OCI-LY3 (cell line): ENCODE measurements at regions not wholly inside any gene's neighbourhood (a gene's known extent, or its start where the extent isn't known, plus 50 kb on each side); places are given as distances from the start of the nearest gene placed in this dataset.

Experiments used
- H2AFZ ChIP-seq: fragments of 200-600, 300-600 bp; shearing (Covaris generic); 2 replicates; pipeline ENCODE4 v1.6.0; 2014; ENCODE audit warnings: antibody characterized with exemption, low read depth, low read length
- H3K27ac ChIP-seq: fragments of 200-600, 300-600 bp; sonication (generic); 2 replicates; pipeline ENCODE4 v1.5.1; 2014; ENCODE audit warnings: mild to moderate bottlenecking, low read length, moderate library complexity, mixed read lengths
- H3K27me3 ChIP-seq: fragments of 200-600, 300-600 bp; sonication (generic); 2 replicates; pipeline ENCODE4 v1.6.1; 2014; ENCODE audit warnings: low read depth, low read length, mixed read lengths
- H3K36me3 ChIP-seq: fragments of 200-600, 300-600 bp; sonication (generic); replicated peaks from 2 replicates; pipeline ENCODE3; 2014; ENCODE audit warnings: low read depth, low read length, mixed read lengths
- H3K4me1 ChIP-seq: fragments of 300-600, 200-600 bp; sonication (generic); 2 replicates; pipeline ENCODE4 v1.6.1; 2014; ENCODE audit warnings: low read length, mixed read lengths
- H3K4me2 ChIP-seq: fragments of 200-600, 300-600 bp; sonication (generic); 2 replicates; pipeline ENCODE4 v1.6.1; 2014; ENCODE audit warnings: low read length, mixed read lengths
- H3K4me3 ChIP-seq: fragments of 300-600, 200-600 bp; sonication (generic); 2 replicates; pipeline ENCODE4 v1.5.1; 2014; ENCODE audit warnings: antibody characterized with exemption, mild to moderate bottlenecking, low read length, moderate library complexity
- H3K79me2 ChIP-seq: fragments of 300-600, 200-600 bp; shearing (Covaris generic); 2 replicates; pipeline ENCODE4 v1.6.1; 2014; ENCODE audit warnings: mild to moderate bottlenecking, low read length, mixed read lengths
- H3K9ac ChIP-seq: fragments of 300-600, 200-600 bp; shearing (Covaris generic); 2 replicates; pipeline ENCODE4 v1.6.0; 2014; ENCODE audit warnings: mild to moderate bottlenecking, low read length, moderate library complexity
- H3K9me3 ChIP-seq: fragments of 200-600, 300-600 bp; shearing (Covaris generic); 2 replicates; pipeline ENCODE4 v1.6.1; 2014; ENCODE audit warnings: low read length, mixed read lengths; ENCODE audit not compliant: insufficient read depth
- H4K20me1 ChIP-seq: fragments of 200-600, 300-600 bp; sonication (generic); 2 replicates; pipeline ENCODE4 v1.6.1; 2016; ENCODE audit warnings: low read length, mixed read lengths; ENCODE audit not compliant: insufficient read depth
- CTCF ChIP-seq: fragments of 200-600, 300-600 bp; sonication (generic); IDR thresholded peaks from 2 replicates; pipeline ENCODE4 v1.5.1; 2014; ENCODE audit warnings: antibody characterized with exemption, low read length, low read depth
- EZH2phosphoT487 ChIP-seq: fragments of 200-600 bp; shearing (Covaris generic); IDR thresholded peaks from 2 replicates; pipeline ENCODE4 v1.6.1; 2018; ENCODE audit warnings: antibody characterized with exemption, mixed run types, low read depth

- TF ChIP-seq CTCF (no peak), EZH2phosphoT487 (no peak)
- no peaks in the 10 kb centered on the region for H3K79me2 ChIP-seq
- H3K27me3 ChIP-seq: no peaks in the 10 kb centered on the region
- no peaks in the 10 kb centered on the region for H3K4me1 ChIP-seq
- no peak overlapping the region for H3K27ac ChIP-seq
- H3K36me3 ChIP-seq: no peaks in the 10 kb centered on the region
- no peak overlapping the region for H2AFZ ChIP-seq
- H3K9me3 ChIP-seq: no peaks in the 10 kb centered on the region
- H3K4me3 ChIP-seq: no peak overlapping the region
- no peak overlapping the region for H3K4me2 ChIP-seq
- no peaks in the 10 kb centered on the region for H4K20me1 ChIP-seq
- H3K9ac ChIP-seq: no peak overlapping the region
These were observed 165.2 kb downstream of the DLL1 start for GRCh38 chr6:170125456-170126300.

GRCh38 chr6:170124836-170125235 lies 166.0 kb downstream of the DLL1 start:
- Histone ChIP-seq H3K9ac (no peak overlapping the region), H3K9me3 (no peaks in the 10 kb centered on the region), H3K4me3 (no peak overlapping the region), H3K4me1 (no peaks in the 10 kb centered on the region), H2AFZ (no peak overlapping the region), H4K20me1 (no peaks in the 10 kb centered on the region), H3K4me2 (no peak overlapping the region), H3K79me2 (no peaks in the 10 kb centered on the region), H3K27ac (no peak overlapping the region), H3K27me3 (no peaks in the 10 kb centered on the region), H3K36me3 (no peaks in the 10 kb centered on the region)
- TF ChIP-seq EZH2phosphoT487: no peak
- TF ChIP-seq CTCF: no peak

- no peak overlapping the region for H3K4me2 ChIP-seq
- no peak for TF ChIP-seq CTCF
- no peak for TF ChIP-seq EZH2phosphoT487
- no peak overlapping the region for H3K27ac ChIP-seq
These were observed 166.7 kb downstream of the DLL1 start for GRCh38 chr6:170124150-170124549.

GRCh38 chr6:170122651-170123050 lies 168.2 kb downstream of the DLL1 start:
- H3K4me2 ChIP-seq: no peak overlapping the region
- no peak overlapping the region for H3K4me3 ChIP-seq
- no peaks in the 10 kb centered on the region for H3K9me3 ChIP-seq
- no peaks in the 10 kb centered on the region for H3K4me1 ChIP-seq
- H2AFZ ChIP-seq: no peak overlapping the region
- no peak overlapping the region for H3K9ac ChIP-seq
- TF ChIP-seq CTCF (no peak), EZH2phosphoT487 (no peak)
- no peaks in the 10 kb centered on the region for H3K27me3 ChIP-seq
- no peaks in the 10 kb centered on the region for H4K20me1 ChIP-seq
- no peaks in the 10 kb centered on the region for H3K36me3 ChIP-seq
- no peaks in the 10 kb centered on the region for H3K79me2 ChIP-seq
- H3K27ac ChIP-seq: no peak overlapping the region

More at GRCh38 chr6:170124150-170124549, 166.7 kb downstream of the DLL1 start:
- no peak overlapping the region for H3K4me3 ChIP-seq
- H2AFZ ChIP-seq: no peak overlapping the region
- H3K27me3 ChIP-seq: no peaks in the 10 kb centered on the region
- no peaks in the 10 kb centered on the region for H3K4me1 ChIP-seq
- H3K36me3 ChIP-seq: no peaks in the 10 kb centered on the region
- H3K9ac ChIP-seq: no peak overlapping the region
- no peaks in the 10 kb centered on the region for H3K79me2 ChIP-seq
- H3K9me3 ChIP-seq: no peaks in the 10 kb centered on the region
- no peaks in the 10 kb centered on the region for H4K20me1 ChIP-seq
